IMR-90 (cell line): ENCODE measurements at regions not wholly inside any gene's neighbourhood (a gene's known extent, or its start where the extent isn't known, plus 50 kb on each side); places are given as distances from the start of the nearest gene placed in this dataset.

Source experiments
- ATAC-seq: fragments of 200-7000 bp; cut with Tn5 transposase; 2 replicates; pipeline ENCODE4 v1.9.1; 2020; ENCODE audit warnings: low read depth, mild to moderate bottlenecking, moderate library complexity
- BruUV-seq: library from RNA; stranded (reverse); fragments of 400-500 nt; replicated peaks from 2 replicates; lab custom pipeline; 2021; lab: Mats Ljungman, UMichigan
- CTCF ChIA-PET: fragments of 300-600 bp; formaldehyde crosslinking; extraction: SDS; loops from one replicate; lab custom pipeline; 2021; ENCODE audit warnings: antibody characterized with exemption; lab: Yijun Ruan, JAX
- POLR2A ChIA-PET: fragments of 300-600 bp; sonication (Branson Sonifier 250); formaldehyde crosslinking; loops from one replicate; lab custom pipeline; 2022; ENCODE audit warnings: antibody characterized with exemption; ENCODE audit not compliant: unreplicated experiment; lab: Charles Lee
- DNase-seq: peaks from one replicate; pipeline ENCODE4 v3.0.0; 2013
- H2AFZ ChIP-seq: replicated peaks from 2 replicates; pipeline ENCODE3; 2013; ENCODE audit warnings: low read length, mild to moderate bottlenecking; ENCODE audit not compliant: poor library complexity
- H2AK5ac ChIP-seq: 2 replicates; pipeline ENCODE4 v1.6.1; 2013; ENCODE audit warnings: low read depth, low read length, inconsistent platforms
- H2AK9ac ChIP-seq: replicated peaks from 2 replicates; pipeline ENCODE3; 2013; ENCODE audit warnings: mild to moderate bottlenecking, low read depth, low read length, moderate library complexity; ENCODE audit not compliant: poor library complexity
- H2BK120ac ChIP-seq: 2 replicates; pipeline ENCODE4 v1.6.1; 2013; ENCODE audit warnings: low read depth, low read length, inconsistent platforms
- H2BK15ac ChIP-seq: 3 replicates; pipeline ENCODE4 v1.6.1; 2013; ENCODE audit warnings: low read depth, low read length, inconsistent platforms
- H2BK20ac ChIP-seq: 2 replicates; pipeline ENCODE4 v1.6.1; 2013; ENCODE audit warnings: low read depth, mild to moderate bottlenecking, inconsistent platforms, low read length, moderate library complexity
- H2BK5ac ChIP-seq: 2 replicates; pipeline ENCODE4 v1.6.1; 2013; ENCODE audit warnings: mild to moderate bottlenecking, low read depth, low read length, inconsistent platforms; ENCODE audit not compliant: poor library complexity, severe bottlenecking
- H3K14ac ChIP-seq: replicated peaks from 2 replicates; pipeline ENCODE4 v1.6.1; 2013; ENCODE audit warnings: low read depth, low read length, inconsistent platforms
- H3K18ac ChIP-seq: 2 replicates; pipeline ENCODE4 v1.6.1; 2013; ENCODE audit warnings: low read depth, low read length, control low read depth
- H3K23ac ChIP-seq: 2 replicates; pipeline ENCODE4 v1.6.1; 2013; ENCODE audit warnings: low read depth, low read length, inconsistent platforms
- H3K27ac ChIP-seq: 2 replicates; pipeline ENCODE4 v1.5.1; 2013; ENCODE audit warnings: mild to moderate bottlenecking, control low read depth, low read length; ENCODE audit not compliant: insufficient read depth
- H3K27me3 ChIP-seq: 2 replicates; pipeline ENCODE4 v1.6.1; 2013; ENCODE audit warnings: low read length; ENCODE audit not compliant: control insufficient read depth, insufficient read depth
- H3K36me3 ChIP-seq: 2 replicates; pipeline ENCODE4 v1.6.1; 2013; ENCODE audit warnings: low read length, mixed read lengths; ENCODE audit not compliant: control insufficient read depth, insufficient read depth
- H3K4ac ChIP-seq: 2 replicates; pipeline ENCODE4 v1.6.1; 2013; ENCODE audit warnings: low read depth, low read length, inconsistent platforms
- H3K4me1 ChIP-seq: 2 replicates; pipeline ENCODE4 v1.6.1; 2013; ENCODE audit warnings: low read length, mixed read lengths; ENCODE audit not compliant: control insufficient read depth, insufficient read depth
- H3K4me2 ChIP-seq: 2 replicates; pipeline ENCODE4 v1.6.1; 2013; ENCODE audit warnings: low read depth, mild to moderate bottlenecking, control low read depth, low read length, moderate library complexity
- H3K4me3 ChIP-seq: 2 replicates; pipeline ENCODE4 v1.5.1; 2013; ENCODE audit warnings: low read depth, mild to moderate bottlenecking, control low read depth, low read length, moderate library complexity; ENCODE audit not compliant: insufficient read depth
- H3K56ac ChIP-seq: 2 replicates; pipeline ENCODE4 v1.6.1; 2013; ENCODE audit warnings: low read length, inconsistent platforms; ENCODE audit not compliant: insufficient read depth; ENCODE audit errors: extremely low read depth
- H3K79me1 ChIP-seq, 2 experiments: 2 replicates each; pipeline ENCODE4 v1.6.1; 2013; ENCODE audit warnings: low read length in 2 of 2, inconsistent platforms in 1 of 2, low read depth in 1 of 2
- H3K9ac ChIP-seq: 2 replicates; pipeline ENCODE4 v1.6.1; 2013; ENCODE audit warnings: low read depth, low read length, control low read depth
- H3K9me1 ChIP-seq: 2 replicates; pipeline ENCODE4 v1.6.1; 2013; ENCODE audit warnings: low read length, inconsistent platforms; ENCODE audit not compliant: insufficient read depth
- H3K9me3 ChIP-seq: 2 replicates; pipeline ENCODE4 v1.6.1; 2013; ENCODE audit warnings: low read length; ENCODE audit not compliant: control insufficient read depth, insufficient read depth
- H4K20me1 ChIP-seq: 2 replicates; pipeline ENCODE4 v1.6.1; 2013; ENCODE audit warnings: low read length, inconsistent platforms; ENCODE audit not compliant: insufficient read depth
- H4K5ac ChIP-seq: 2 replicates; pipeline ENCODE4 v1.6.1; 2013; ENCODE audit warnings: mild to moderate bottlenecking, low read depth, low read length, control low read depth
- H4K8ac ChIP-seq, 2 experiments: 2 replicates each; pipeline ENCODE4 v1.6.1; 2013; ENCODE audit warnings: low read depth in 2 of 2, low read length in 2 of 2, control low read depth in 1 of 2, inconsistent platforms in 1 of 2
- H4K91ac ChIP-seq: 2 replicates; pipeline ENCODE4 v1.6.1; 2013; ENCODE audit warnings: low read depth, low read length, inconsistent platforms; ENCODE audit not compliant: insufficient read depth
- CEBPB ChIP-seq: IDR thresholded peaks from 2 replicates; pipeline ENCODE4 v1.6.1; 2012; ENCODE audit warnings: low read depth, low read length, improper control_type of control experiment
- CHD1 ChIP-seq: IDR thresholded peaks from 2 replicates; pipeline ENCODE4 v1.6.1; 2012; ENCODE audit warnings: low read depth, low read length, improper control_type of control experiment
- WGBS, 2 experiments: methylation state at CpG; one replicate each; pipeline versions ENCODE4 v1.1.5 to v1.1.7; 2013; ENCODE audit warnings: missing lambda C conversion rate in 2 of 2; ENCODE audit not compliant: insufficient read length in 1 of 2; ENCODE audit errors: extremely low coverage in 2 of 2; 5-methylcytosine and 5-hydroxymethylcytosine counted together
- dilution Hi-C: fragments of 300-500 bp; cut with HindIII; formaldehyde crosslinking; loops from one replicate; pipeline ENCODE4 v1.14.3; 2018; ENCODE audit warnings: low sequenced_read_pairs; ENCODE audit not compliant: unreplicated experiment
- in situ Hi-C: fragments of 300-500 bp; cut with MboI; formaldehyde crosslinking; loops from 3 replicates; pipeline ENCODE4 v1.14.3; 2019; ENCODE audit warnings: low sequenced_read_pairs, inconsistent platforms, mixed read lengths
- intact Hi-C: fragments of 100-400 bp; cut with micrococcal nuclease; formaldehyde crosslinking; loops from 2 replicates; pipeline ENCODE4 v1.10.0; 2022

DNA sequence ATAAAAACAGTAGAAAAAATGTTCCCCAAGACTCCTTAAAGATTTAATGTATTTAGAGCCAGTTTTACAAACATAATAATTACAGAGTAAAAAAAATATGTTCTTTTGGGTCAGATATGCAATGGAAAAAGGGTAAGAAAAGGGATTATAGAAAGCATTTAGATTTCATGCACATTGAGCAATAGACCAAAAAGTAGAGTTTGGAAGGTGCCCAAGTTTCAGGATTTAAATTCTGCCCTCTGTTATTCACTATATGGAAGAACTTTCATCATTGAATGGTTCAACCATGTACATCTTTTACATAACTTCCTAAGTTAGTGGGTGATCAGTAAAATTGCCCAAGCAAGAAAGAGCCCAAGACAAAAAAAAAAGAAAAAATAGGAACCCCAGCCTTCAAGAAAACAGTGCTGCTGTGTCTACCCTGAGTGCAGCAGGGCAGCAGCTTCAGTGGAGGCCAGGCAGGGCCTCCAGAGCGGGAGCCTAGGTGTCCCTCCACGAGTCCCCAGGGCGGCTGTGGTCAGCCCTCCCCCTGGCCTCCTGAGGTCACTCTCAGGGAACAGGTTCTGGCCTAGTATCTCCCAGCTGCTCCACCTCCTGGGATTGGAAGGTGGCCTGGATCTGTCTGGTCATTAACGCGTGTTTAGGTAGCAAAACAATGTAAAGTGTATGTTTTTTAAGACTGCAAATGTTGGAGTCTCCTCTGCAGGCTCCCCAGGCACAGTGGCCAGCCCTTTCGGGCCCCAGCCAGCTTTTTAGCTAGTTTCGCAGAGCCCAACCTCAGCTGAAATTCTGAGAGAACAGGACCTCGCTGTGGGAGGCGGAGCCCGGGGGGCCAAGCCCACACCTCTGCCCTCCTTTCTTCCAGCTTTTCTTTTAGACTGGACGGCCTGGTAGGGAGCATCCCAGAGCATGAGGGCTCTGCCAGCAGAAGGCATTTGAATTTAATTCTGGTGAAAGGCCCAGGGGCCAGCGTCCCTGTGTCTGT, 77.3 kb downstream of the TEX51 start:
- CTCF ChIA-PET = no interaction called here
- Histone ChIP-seq H4K5ac (no peak overlapping the region), H4K8ac (no peak overlapping the region), H2AFZ (no peak overlapping the region), H2AK5ac (no peak overlapping the region), H3K23ac (no peak overlapping the region), H3K36me3 (no peaks in the 10 kb centered on the region), H3K9me3 (no peaks in the 10 kb centered on the region), H3K4me3 (no peak overlapping the region), H4K91ac (no peak overlapping the region), H3K14ac (no peak overlapping the region), H3K18ac (no peak overlapping the region), H3K9me1 (no peaks in the 10 kb centered on the region), H3K56ac (no peak overlapping the region), H3K4me1 (no peaks in the 10 kb centered on the region), H2BK120ac (no peak overlapping the region), H2BK15ac (no peak overlapping the region), H3K27ac (no peak overlapping the region), H3K4me2 (no peak overlapping the region), H3K27me3 (peaks cover 35% of the 10 kb centered on the region), H2BK5ac (no peak overlapping the region), H2BK20ac (no peak overlapping the region), H4K20me1 (no peaks in the 10 kb centered on the region), H3K4ac (no peak overlapping the region), H3K9ac (no peak overlapping the region), H2AK9ac (no peak overlapping the region), H3K79me1 (no peaks in the 10 kb centered on the region)
- POLR2A ChIA-PET = no interaction called here
- BruUV-seq = no TSS peak
- 72% methylated on average over 3 of the region's 12 CpGs; no CpG with 5 or more reads in 1 of the 2 experiments for WGBS, 2 experiments
- dilution Hi-C loops (no loop called here), intact Hi-C loops (no loop called here), in situ Hi-C loops (no loop called here)
- TF ChIP-seq CHD1 (no peak), CEBPB (0 out of 2 replicates have a peak, but pooled peaks have one; percentile 12)
- ATAC-seq (no peak), DNase-seq (no peak)
